Nucleus accumbens (tissue), 56 donors: ENCODE measurements at regions not wholly inside any gene's neighbourhood (a gene's known extent, or its start where the extent isn't known, plus 50 kb on each side); places are given as distances from the start of the nearest gene placed in this dataset.

Experiments
- DNase-seq, 56 donors: peaks; one replicate each; lab custom pipeline; 2025; lab: John Stamatoyannopoulos, UW

- no peak for DNase-seq
Measured at GRCh38 chr16:65463652-65464260, 341.9 kb upstream of the CDH11 start.

- no peak for DNase-seq
Measured at GRCh38 chr16:65457084-65457483, 335.2 kb upstream of the CDH11 start.

- no peak for DNase-seq
Measured at GRCh38 chr16:65455761-65456160, 333.9 kb upstream of the CDH11 start.

GRCh38 chr16:65453646-65454045 is 331.8 kb upstream of the CDH11 start:
- DNase-seq, result no peak

GRCh38 chr16:65449526-65449925 is 327.7 kb upstream of the CDH11 start:
- no peak for DNase-seq

GRCh38 chr16:65446427-65446826 is 324.6 kb upstream of the CDH11 start:
- DNase-seq, result no peak

- no peak for DNase-seq
Measured at GRCh38 chr16:65445313-65446260, 323.7 kb upstream of the CDH11 start.

GRCh38 chr16:65441501-65441900 is 319.6 kb upstream of the CDH11 start:
- no peak for DNase-seq

- DNase-seq, result no peak
Measured at GRCh38 chr16:65429504-65430181, 307.8 kb upstream of the CDH11 start.

- no peak for DNase-seq
Measured at GRCh38 chr16:65426484-65426883, 304.6 kb upstream of the CDH11 start.

- DNase-seq, result no peak
Measured at GRCh38 chr16:65422934-65423333, 301.1 kb upstream of the CDH11 start.

GRCh38 chr16:65421596-65421995 is 299.7 kb upstream of the CDH11 start:
- DNase-seq, result no peak

GRCh38 chr16:65418435-65418834 is 296.6 kb upstream of the CDH11 start:
- no peak for DNase-seq

- no peak for DNase-seq
Measured at GRCh38 chr16:65415460-65415859, 293.6 kb upstream of the CDH11 start.

- DNase-seq, result no peak
Measured at GRCh38 chr16:65414284-65414984, 292.6 kb upstream of the CDH11 start.

- no peak for DNase-seq
Measured at GRCh38 chr16:65413861-65414260, 292.0 kb upstream of the CDH11 start.

- no peak for DNase-seq
Measured at GRCh38 chr16:65410801-65411200, 288.9 kb upstream of the CDH11 start.

GRCh38 chr16:65409510-65409909 is 287.6 kb upstream of the CDH11 start:
- DNase-seq, result no peak

GRCh38 chr16:65406933-65407332 is 285.1 kb upstream of the CDH11 start:
- DNase-seq, result no peak

GRCh38 chr16:65406116-65406515 is 284.3 kb upstream of the CDH11 start:
- DNase-seq, result no peak

GRCh38 chr16:65394281-65394680 is 272.4 kb upstream of the CDH11 start:
- DNase-seq, result no peak
